OCI-LY7 (cell line): ENCODE measurements at regions not wholly inside any gene's neighbourhood (a gene's known extent, or its start where the extent isn't known, plus 50 kb on each side); places are given as distances from the start of the nearest gene placed in this dataset.

Experiments
- CTCF ChIP-seq: fragments of 200-600 bp; sonication (generic); conservative IDR thresholded peaks from 2 replicates; pipeline ENCODE4 v1.5.1; 2014; ENCODE audit warnings: mild to moderate bottlenecking, antibody characterized with exemption, low read length, moderate library complexity, mixed read lengths
- EZH2phosphoT487 ChIP-seq: fragments of 200-600 bp; sonication (generic); IDR thresholded peaks from 2 replicates; pipeline ENCODE4 v1.6.1; 2018; ENCODE audit warnings: low read depth, borderline replicate concordance, mild to moderate bottlenecking, mixed run types, antibody characterized with exemption, low read length, moderate library complexity, mixed read lengths

GRCh38 chr3:22453906-22454535, 703.0 kb upstream of the ZNF385D start:
- TF ChIP-seq CTCF (no peak), EZH2phosphoT487 (no peak)
